GM12878 (cell line): ENCODE measurements at regions not wholly inside any gene's neighbourhood (a gene's known extent, or its start where the extent isn't known, plus 50 kb on each side); places are given as distances from the start of the nearest gene placed in this dataset.

Source experiments
- ATAC-seq: fragments of 200-7000 bp; cut with Tn5 transposase; 3 replicates; pipeline ENCODE4 v1.9.1; 2020; ENCODE audit warnings: mild to moderate bottlenecking, moderate library complexity
- BruUV-seq: library from RNA; stranded (reverse); fragments of 400-500 nt; replicated peaks from 2 replicates; lab custom pipeline; 2021; lab: Mats Ljungman, UMichigan
- CTCF ChIA-PET: fragments of 300-600 bp; sonication (Branson Sonifier 250); formaldehyde crosslinking; extraction: SDS; loops from one replicate; lab custom pipeline; 2021; ENCODE audit warnings: inconsistent platforms; lab: Yijun Ruan, JAX
- POLR2A ChIA-PET: fragments of 350-600 bp; formaldehyde crosslinking; extraction: SDS; loops from one replicate; lab custom pipeline; 2021; ENCODE audit warnings: inconsistent platforms; lab: Charles Lee
- RAD21 ChIA-PET: fragments of 300-600 bp; sonication (Branson Sonifier 250); formaldehyde crosslinking; loops from one replicate; lab custom pipeline; 2023; ENCODE audit warnings: antibody characterized with exemption; ENCODE audit not compliant: unreplicated experiment; lab: Charles Lee
- SMC1A ChIA-PET: fragments of 300-600 bp; sonication (Branson Sonifier 250); formaldehyde crosslinking; loops from one replicate; lab custom pipeline; 2023; ENCODE audit not compliant: unreplicated experiment, uncharacterized antibody; lab: Charles Lee
- DNase-seq: peaks from one replicate; pipeline ENCODE4 v3.0.0-alpha.2; 2011; ENCODE audit warnings: low read depth, low spot score
- FAIRE-seq: peaks from 3 replicates; lab custom pipeline; 2011; peaks lifted over from hg19 to GRCh38; lab: Jason Lieb, UNC
- H2AFZ ChIP-seq: 2 replicates; pipeline ENCODE4 v1.6.0; 2011; ENCODE audit warnings: low read depth, low read length, control low read depth; ENCODE audit not compliant: control insufficient read depth
- H3K27ac ChIP-seq: 2 replicates; pipeline ENCODE4 v1.5.1; 2011; ENCODE audit warnings: control low read depth; ENCODE audit not compliant: control insufficient read depth, insufficient read depth
- H3K27me3 ChIP-seq, 2 experiments: replicated peaks in 1 of 2; 2 replicates each; pipeline versions ENCODE4 v1.6.0 to v1.6.1; 2011; ENCODE audit warnings: low read length in 1 of 2; ENCODE audit not compliant: control insufficient read depth in 2 of 2, insufficient read depth in 2 of 2
- H3K36me3 ChIP-seq, 2 experiments: 2 replicates each; pipeline ENCODE4 v1.5.1; 2011; ENCODE audit warnings: low read length in 1 of 2; ENCODE audit not compliant: control insufficient read depth in 2 of 2, insufficient read depth in 2 of 2
- H3K4me1 ChIP-seq: 2 replicates; pipeline ENCODE4 v1.6.1; 2011; ENCODE audit warnings: mild to moderate bottlenecking, low read length, moderate library complexity, mixed read lengths; ENCODE audit not compliant: control insufficient read depth, insufficient read depth
- H3K4me2 ChIP-seq: 2 replicates; pipeline ENCODE4 v1.6.0; 2011; ENCODE audit warnings: control low read depth; ENCODE audit not compliant: control insufficient read depth, insufficient read depth
- H3K4me3 ChIP-seq: fragments of 200-600 bp; sonication (generic); 2 replicates; pipeline ENCODE4 v1.5.1; 2016
- H3K79me2 ChIP-seq: 2 replicates; pipeline ENCODE4 v1.6.0; 2011; ENCODE audit warnings: low read length; ENCODE audit not compliant: control insufficient read depth, insufficient read depth
- H3K9ac ChIP-seq: 2 replicates; pipeline ENCODE4 v1.8.0; 2011; ENCODE audit warnings: low read length, control low read depth, mixed read lengths; ENCODE audit not compliant: control insufficient read depth, insufficient read depth
- H3K9me3 ChIP-seq: replicated peaks from 3 replicates; pipeline ENCODE4 v1.5.1; 2011; ENCODE audit warnings: mild to moderate bottlenecking, low read length; ENCODE audit not compliant: control insufficient read depth, insufficient read depth
- H4K20me1 ChIP-seq: 2 replicates; pipeline ENCODE4 v1.6.0; 2011; ENCODE audit not compliant: control insufficient read depth, insufficient read depth
- BRCA1 ChIP-seq: IDR thresholded peaks from 2 replicates; pipeline ENCODE4 v1.6.1; 2011; ENCODE audit warnings: low read depth, low read length, improper control_type of control experiment
- JUNB ChIP-seq: IDR thresholded peaks from 2 replicates; pipeline ENCODE4 v1.6.1; 2016; ENCODE audit warnings: antibody characterized with exemption, mild to moderate bottlenecking
- MTA2 ChIP-seq: fragments of 450-650 bp; IDR thresholded peaks from 2 replicates; pipeline ENCODE4 v1.6.1; 2016; ENCODE audit warnings: low read depth, mild to moderate bottlenecking, moderate library complexity
- NFYB ChIP-seq: IDR thresholded peaks from 2 replicates; pipeline ENCODE4 v1.6.1; 2011; ENCODE audit warnings: low read depth, mild to moderate bottlenecking, low read length, improper control_type of control experiment, moderate library complexity; ENCODE audit not compliant: insufficient read depth
- RB1 ChIP-seq: fragments of 450-650 bp; formaldehyde crosslinking; IDR thresholded peaks from 2 replicates; pipeline ENCODE4 v1.6.1; 2017; ENCODE audit warnings: mild to moderate bottlenecking, borderline replicate concordance
- RELA ChIP-seq: fragments of 450-650 bp; IDR thresholded peaks from 2 replicates; pipeline ENCODE4 v1.8.0; 2014; ENCODE audit warnings: borderline replicate concordance; ENCODE audit not compliant: partially characterized antibody
- SP1 ChIP-seq: IDR thresholded peaks from one replicate; pipeline ENCODE4 v1.6.1; 2011; ENCODE audit warnings: low read depth, low read length
- SUZ12 ChIP-seq: fragments of 200-600 bp; sonication (generic); IDR thresholded peaks from one replicate; pipeline ENCODE4 v1.6.1; 2018; ENCODE audit warnings: antibody characterized with exemption, mild to moderate bottlenecking; ENCODE audit not compliant: unreplicated experiment
- TCF3 ChIP-seq: IDR thresholded peaks from 2 replicates; pipeline ENCODE4 v1.6.1; 2012; ENCODE audit warnings: low read depth, mild to moderate bottlenecking, low read length, borderline replicate concordance; ENCODE audit not compliant: insufficient read depth
- ZNF384 ChIP-seq: IDR thresholded peaks from 2 replicates; pipeline ENCODE4 v1.6.1; 2012; ENCODE audit warnings: low read depth, mild to moderate bottlenecking, low read length, improper control_type of control experiment, borderline replicate concordance
- WGBS: methylation state at CpG from one replicate; pipeline ENCODE4 v1.1.6; 2016; ENCODE audit warnings: low lambda C conversion rate; ENCODE audit not compliant: insufficient replicate concordance, insufficient coverage; ENCODE audit errors: missing lambda C conversion rate; 5-methylcytosine and 5-hydroxymethylcytosine counted together
- in situ Hi-C: fragments of 300-500 bp; cut with MboI; formaldehyde crosslinking; loops from 9 replicates; pipeline ENCODE4 v1.14.3; 2018; ENCODE audit warnings: mixed read lengths
- intact Hi-C: fragments of 100-400 bp; cut with micrococcal nuclease; formaldehyde crosslinking; loops from one replicate; pipeline ENCODE4 v1.14.2; 2022; ENCODE audit not compliant: unreplicated experiment
- TF ChIP-seq, protein P1 (sequence below): fragments of 450-650 bp; IDR thresholded peaks from 2 replicates; pipeline ENCODE4 v1.6.1; 2017; ENCODE audit warnings: mild to moderate bottlenecking, moderate library complexity

DNA sequence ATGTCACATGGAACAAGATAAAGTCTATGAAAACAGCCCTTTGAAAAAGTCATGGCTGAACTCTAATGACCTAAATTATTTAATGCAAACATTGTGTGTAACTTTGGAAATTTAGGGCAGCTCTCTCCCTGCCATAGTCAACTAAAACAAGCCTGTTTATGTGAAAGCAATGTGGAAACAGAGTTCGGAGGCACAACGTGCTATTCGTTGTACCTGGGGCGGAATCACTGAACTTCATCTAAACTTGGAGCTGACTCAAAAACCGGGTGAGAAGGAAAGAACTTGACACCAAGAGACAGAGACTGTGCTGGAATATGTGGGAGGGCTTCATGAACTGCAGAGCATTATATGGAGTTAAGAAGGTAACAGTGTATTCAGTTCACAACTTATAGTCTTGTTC, 764.9 kb upstream of the GOLIM4 start (continued):
- no peak for TF ChIP-seq BRCA1
- no peak for TF ChIP-seq RELA
- TF ChIP-seq NFYB: no peak
- TF ChIP-seq RB1: no peak
- no peak for TF ChIP-seq ZNF384
- TF ChIP-seq JUNB: no peak
- TF ChIP-seq SP1: no peak

DNA sequence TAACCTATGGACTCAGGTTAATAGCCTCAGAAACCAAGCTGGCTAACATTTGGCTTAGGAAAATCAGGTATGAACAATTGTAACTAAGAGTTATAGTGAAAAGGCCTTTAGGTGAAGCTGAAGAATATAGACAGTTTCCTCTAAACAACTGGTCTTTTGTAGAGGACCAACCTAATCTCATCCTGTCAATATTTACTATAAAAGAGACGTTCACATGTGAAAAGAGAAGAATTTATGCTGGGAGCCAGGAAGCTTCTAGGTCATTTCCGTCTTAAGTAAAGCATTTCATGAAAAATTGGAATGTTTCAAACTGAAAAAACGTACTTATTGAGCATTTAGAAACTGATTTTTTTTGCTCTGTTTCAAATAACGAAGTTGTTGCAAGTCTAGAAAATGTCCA, 764.3 kb upstream of the GOLIM4 start:
- TF ChIP-seq SUZ12: no peak
- TF ChIP-seq, protein P1, sequence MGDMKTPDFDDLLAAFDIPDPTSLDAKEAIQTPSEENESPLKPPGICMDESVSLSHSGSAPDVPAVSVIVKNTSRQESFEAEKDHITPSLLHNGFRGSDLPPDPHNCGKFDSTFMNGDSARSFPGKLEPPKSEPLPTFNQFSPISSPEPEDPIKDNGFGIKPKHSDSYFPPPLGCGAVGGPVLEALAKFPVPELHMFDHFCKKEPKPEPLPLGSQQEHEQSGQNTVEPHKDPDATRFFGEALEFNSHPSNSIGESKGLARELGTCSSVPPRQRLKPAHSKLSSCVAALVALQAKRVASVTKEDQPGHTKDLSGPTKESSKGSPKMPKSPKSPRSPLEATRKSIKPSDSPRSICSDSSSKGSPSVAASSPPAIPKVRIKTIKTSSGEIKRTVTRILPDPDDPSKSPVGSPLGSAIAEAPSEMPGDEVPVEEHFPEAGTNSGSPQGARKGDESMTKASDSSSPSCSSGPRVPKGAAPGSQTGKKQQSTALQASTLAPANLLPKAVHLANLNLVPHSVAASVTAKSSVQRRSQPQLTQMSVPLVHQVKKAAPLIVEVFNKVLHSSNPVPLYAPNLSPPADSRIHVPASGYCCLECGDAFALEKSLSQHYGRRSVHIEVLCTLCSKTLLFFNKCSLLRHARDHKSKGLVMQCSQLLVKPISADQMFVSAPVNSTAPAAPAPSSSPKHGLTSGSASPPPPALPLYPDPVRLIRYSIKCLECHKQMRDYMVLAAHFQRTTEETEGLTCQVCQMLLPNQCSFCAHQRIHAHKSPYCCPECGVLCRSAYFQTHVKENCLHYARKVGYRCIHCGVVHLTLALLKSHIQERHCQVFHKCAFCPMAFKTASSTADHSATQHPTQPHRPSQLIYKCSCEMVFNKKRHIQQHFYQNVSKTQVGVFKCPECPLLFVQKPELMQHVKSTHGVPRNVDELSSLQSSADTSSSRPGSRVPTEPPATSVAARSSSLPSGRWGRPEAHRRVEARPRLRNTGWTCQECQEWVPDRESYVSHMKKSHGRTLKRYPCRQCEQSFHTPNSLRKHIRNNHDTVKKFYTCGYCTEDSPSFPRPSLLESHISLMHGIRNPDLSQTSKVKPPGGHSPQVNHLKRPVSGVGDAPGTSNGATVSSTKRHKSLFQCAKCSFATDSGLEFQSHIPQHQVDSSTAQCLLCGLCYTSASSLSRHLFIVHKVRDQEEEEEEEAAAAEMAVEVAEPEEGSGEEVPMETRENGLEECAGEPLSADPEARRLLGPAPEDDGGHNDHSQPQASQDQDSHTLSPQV: no peak
- TF ChIP-seq NFYB: no peak
- TF ChIP-seq MTA2: no peak
- TF ChIP-seq TCF3: no peak
- SMC1A ChIA-PET: interaction anchor here (0.7 kb wide), 1 partner anchor 23 kb away, joined by 3 read pairs; no protein-coding TSS in a partner anchor
- H3K27ac ChIP-seq: no peak overlapping the region
- DNase-seq (no peak), ATAC-seq (no peak), FAIRE-seq (no peak)
- CTCF ChIA-PET: no interaction called here
- H3K9ac ChIP-seq: no peak overlapping the region
- WGBS: 1% methylated on average over 4 of the region's 4 CpGs
- H3K9me3 ChIP-seq: no peaks in the 10 kb centered on the region
- H3K4me1 ChIP-seq: no peaks in the 10 kb centered on the region
- H3K27me3 ChIP-seq: no peaks in the 10 kb centered on the region
- H2AFZ ChIP-seq: no peak overlapping the region
- POLR2A ChIA-PET: no interaction called here
- no peaks in the 10 kb centered on the region for H4K20me1 ChIP-seq
- in situ Hi-C loops (no loop called here), intact Hi-C loops (no loop called here)
- H3K4me2 ChIP-seq: no peak overlapping the region
- H3K4me3 ChIP-seq: no peak overlapping the region
- RAD21 ChIA-PET: no interaction called here
- no peaks in the 10 kb centered on the region for H3K79me2 ChIP-seq
- H3K36me3 ChIP-seq: no peaks in the 10 kb centered on the region
- BruUV-seq: no TSS peak
